ENCODE measurements at regions not wholly inside any gene's neighbourhood (a gene's known extent, or its start where the extent isn't known, plus 50 kb on each side); places are given as distances from the start of the nearest gene placed in this dataset.

GRCh38 chr4:122973465-122973864 lies 51.1 kb upstream of the NUDT6 start:
- no peak for TF ChIP-seq POLR2AphosphoS5 (IDR thresholded peaks at IDR 0.05)
- TF ChIP-seq, protein P1, sequence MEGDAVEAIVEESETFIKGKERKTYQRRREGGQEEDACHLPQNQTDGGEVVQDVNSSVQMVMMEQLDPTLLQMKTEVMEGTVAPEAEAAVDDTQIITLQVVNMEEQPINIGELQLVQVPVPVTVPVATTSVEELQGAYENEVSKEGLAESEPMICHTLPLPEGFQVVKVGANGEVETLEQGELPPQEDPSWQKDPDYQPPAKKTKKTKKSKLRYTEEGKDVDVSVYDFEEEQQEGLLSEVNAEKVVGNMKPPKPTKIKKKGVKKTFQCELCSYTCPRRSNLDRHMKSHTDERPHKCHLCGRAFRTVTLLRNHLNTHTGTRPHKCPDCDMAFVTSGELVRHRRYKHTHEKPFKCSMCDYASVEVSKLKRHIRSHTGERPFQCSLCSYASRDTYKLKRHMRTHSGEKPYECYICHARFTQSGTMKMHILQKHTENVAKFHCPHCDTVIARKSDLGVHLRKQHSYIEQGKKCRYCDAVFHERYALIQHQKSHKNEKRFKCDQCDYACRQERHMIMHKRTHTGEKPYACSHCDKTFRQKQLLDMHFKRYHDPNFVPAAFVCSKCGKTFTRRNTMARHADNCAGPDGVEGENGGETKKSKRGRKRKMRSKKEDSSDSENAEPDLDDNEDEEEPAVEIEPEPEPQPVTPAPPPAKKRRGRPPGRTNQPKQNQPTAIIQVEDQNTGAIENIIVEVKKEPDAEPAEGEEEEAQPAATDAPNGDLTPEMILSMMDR (IDR thresholded peaks at IDR 0.05) = no peak
